GF-D8 (cell line): ENCODE measurements at regions not wholly inside any gene's neighbourhood (a gene's known extent, or its start where the extent isn't known, plus 50 kb on each side); places are given as distances from the start of the nearest gene placed in this dataset.
"Not testable (repeated sequence)": the region's sequence is repeated elsewhere in the genome, so short reads cannot be mapped to it uniquely, and the experiment has no call there.

ENCODE experiments used
- DNase-seq: peaks from one replicate; lab custom pipeline; 2025; lab: John Stamatoyannopoulos, UW

DNA sequence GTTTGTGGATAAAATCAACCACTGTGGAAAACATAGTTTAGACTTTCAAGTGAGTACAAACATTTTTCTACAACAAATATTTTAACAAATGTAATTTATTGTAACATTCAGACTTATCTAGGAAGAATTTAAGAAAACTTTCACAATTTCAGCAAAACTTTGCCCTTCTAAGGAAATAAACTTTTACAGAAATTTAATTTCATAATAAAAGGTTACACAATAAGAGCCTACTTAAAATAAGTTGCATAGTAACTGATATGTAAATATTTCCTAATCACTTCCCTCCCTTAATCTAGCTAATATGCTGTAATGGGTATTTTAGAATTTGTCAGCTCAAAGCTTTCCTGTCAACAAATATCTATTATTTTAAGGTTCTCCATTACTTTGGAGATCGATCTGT, 1899.9 kb downstream of the MAT2B start:
- DNase-seq: no peak

DNA sequence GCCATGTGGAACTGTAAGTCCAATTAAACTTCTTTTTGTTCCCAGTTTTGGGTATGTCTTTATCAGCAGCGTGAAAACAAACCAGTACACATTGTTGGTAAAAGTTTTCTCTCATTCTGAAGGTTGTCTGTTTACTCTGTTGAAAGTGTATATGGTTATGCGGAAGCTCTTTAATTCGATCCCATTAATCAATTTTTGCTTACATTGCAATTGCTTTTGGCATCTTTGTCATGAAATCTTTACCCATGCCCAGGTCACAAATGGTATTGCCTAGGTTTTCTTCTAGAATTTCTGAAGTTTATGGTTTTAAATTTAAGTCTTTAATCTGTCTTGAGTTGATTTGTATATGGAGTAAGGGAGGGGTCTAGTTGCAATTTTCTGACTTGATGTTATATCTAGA, 1901.9 kb downstream of the MAT2B start:
- DNase-seq: no peak

DNA sequence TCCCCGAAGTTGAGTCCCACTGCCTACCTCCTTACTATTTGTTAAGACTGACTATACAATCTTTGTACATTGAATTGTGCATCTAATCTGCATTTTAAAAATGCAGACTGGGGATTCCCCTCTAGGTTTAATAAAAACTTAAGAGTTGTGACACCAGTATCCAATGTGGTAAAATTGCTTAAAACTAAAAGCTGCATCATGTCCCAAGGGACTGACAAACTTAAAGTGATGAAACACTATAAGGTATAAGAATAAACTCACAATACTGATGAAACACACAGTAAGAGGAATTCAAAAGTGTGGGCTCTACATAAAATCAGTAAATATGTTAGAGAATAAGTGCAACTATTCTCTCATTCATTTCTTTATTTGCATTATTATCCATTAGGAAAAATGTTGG, 1905.1 kb downstream of the MAT2B start:
- no peak for DNase-seq

DNA sequence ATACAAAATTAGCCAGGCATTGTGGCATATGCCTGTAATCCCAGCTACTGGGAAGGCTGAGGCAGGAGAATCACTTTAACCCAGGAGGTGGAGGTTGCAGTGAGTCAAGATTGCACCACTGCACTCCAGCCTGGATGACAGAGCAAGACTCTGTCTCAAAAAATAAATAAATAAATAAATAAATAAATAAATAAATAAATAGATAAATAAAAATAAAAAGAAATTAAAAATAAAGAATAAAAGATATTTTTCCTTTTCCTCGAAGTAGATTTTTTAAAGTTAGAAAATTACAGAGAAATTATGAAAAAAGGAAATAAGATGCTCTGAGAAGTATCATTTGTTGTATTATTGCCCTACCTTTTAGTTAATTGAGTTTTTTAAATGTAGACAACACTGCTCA, 1906.1 kb downstream of the MAT2B start:
- DNase-seq: not testable (repeated sequence)

DNA sequence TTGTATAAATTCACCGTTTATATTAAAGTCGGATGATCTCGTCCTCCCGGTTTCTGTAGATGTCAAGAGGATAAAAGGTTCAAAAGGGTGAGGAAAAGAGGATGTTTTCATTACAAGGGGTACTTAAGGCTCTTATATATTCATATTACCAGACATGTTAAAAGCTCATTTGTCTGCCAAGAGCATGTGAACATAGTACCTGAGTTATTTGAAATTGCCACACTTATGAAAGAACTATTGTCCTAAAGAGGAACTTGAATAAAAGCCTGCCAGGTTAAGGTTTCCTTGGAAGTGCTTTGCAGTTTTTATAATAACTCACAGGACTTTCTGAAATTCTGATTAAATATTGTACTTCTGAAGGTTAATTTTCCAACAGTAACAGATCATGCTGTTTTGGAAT, 1915.1 kb downstream of the MAT2B start:
- DNase-seq: no peak

DNA sequence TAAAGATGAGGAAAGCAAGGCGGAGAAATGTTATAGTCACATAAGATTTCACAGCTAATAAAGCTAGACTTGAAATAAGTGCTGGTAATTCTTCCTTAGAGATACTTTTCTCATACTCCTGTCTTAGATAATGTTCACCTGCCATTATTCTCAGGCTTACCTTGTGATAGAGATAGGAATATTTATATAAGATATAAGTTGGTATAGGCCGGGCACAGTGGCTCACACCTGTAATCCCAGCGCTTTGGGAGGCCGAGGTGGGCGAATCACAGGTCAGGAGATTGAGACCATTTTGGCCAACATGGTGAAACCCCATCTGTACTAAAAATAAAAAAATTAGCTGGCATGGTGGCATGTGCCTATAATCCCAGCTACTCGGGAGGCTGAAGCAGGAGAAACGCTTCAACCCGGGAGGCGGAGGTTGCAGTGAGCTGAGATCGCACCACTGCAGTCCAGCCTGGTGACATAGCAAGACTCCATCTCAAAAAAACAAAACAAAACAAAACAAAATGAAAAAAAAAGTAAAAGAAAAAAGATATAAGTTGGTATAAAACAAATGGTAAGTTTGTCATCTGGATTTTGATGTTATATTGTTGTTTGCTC, 1918.4 kb downstream of the MAT2B start:
- no peak for DNase-seq

DNA sequence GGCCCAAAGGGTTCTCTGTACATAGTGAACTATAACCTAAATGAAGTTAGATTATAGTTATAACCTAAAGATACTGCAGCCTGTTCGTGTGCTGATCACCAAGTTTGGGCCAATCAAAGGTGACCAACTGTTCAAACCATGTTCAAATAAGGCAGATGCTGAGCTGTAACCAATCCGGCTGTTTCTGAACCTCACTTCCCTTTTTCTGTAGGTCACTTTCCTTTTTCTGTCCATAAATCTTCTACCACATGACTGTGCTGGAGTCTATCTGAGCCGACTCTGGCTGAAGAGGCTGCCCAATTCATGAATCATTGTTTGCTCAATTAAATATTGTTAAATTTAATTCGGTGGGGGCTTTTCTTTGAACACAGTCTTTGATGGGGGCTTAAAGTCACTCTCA, 1920.2 kb downstream of the MAT2B start:
- no peak for DNase-seq

DNA sequence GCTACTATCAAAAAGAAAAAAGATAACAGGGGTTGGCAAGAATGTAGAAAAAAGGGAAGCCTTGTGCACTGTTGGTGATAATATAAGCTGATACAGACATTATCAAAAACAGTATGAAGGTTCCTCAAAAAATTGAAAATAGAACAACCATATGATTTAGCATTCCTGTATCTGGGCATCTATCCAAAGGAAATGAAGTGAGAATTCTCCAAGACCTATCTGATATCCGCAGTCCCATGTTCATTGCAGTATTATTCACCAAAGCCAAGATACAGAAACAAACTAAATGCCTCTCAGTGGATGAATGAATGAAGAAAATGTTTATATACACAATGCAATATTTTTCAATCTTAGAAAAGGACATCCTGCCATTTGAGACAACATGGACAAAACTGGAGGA, 1943.3 kb downstream of the MAT2B start:
- DNase-seq: no peak

DNA sequence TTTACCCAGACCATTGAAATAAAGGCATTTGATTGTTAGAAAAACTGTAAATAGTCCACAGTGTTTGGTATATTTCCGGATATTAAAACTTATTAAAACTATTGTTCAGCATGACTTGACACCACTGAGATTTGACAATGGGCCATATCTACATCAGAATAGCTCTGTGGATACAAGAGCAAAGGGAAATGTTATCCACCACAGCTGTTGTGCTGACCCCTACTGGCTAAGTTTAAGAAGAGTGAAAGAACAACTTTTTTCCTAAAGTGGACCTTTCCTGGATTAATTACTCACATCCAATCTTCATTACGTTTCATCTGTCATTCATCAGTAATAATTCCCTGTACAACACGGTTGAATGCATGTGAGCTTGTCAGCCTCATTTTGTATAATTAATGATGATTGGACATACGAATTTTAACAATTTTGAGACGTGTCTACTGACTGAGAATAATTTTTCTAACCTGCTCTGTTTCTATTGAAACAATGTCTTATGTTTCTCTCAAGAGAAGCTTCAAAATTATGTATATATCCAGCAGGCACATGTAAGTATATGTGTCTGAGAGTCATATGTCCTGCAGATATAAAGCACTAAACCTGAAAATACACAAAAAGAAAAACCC, 1952.6 kb downstream of the MAT2B start:
- peak; percentile 2 for DNase-seq

DNA sequence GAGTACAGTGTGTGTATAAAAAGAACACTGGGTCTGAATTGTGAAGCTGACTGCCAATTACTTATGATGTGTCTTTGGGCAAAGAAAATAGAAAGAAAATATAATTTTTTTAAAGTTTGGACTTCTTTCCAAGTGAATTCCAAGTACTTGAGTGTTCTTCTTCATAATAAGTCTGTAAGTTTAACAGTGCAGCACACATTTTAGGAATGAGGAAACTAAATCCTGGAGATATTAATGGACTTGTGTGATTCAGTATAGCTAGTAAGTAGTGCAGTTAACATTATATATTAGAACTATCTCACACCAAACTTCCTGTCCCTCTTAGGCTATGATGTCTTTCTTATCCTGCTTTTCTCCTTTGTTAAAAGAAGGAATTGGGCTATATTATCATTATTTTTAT, 1953.8 kb downstream of the MAT2B start:
- no peak for DNase-seq

DNA sequence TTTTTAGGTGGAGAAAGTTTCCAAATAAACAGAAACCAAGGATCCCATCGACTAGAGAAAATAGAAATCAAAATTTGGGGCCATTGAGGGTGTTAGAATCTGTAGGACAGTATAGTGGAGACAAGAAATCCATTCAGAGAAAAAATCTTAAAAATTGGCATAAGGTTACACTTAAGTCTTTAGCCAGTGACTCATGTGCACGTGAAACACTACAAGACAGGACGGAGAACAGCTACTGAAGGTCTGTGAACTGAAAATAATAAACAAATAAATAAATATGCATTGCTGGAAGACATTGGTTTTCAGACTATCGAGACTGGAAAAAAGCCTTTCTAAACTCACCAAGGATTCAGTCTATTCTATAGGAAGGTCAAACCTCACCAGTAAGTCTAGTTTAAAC, 1955.5 kb downstream of the MAT2B start:
- DNase-seq: no peak

DNA sequence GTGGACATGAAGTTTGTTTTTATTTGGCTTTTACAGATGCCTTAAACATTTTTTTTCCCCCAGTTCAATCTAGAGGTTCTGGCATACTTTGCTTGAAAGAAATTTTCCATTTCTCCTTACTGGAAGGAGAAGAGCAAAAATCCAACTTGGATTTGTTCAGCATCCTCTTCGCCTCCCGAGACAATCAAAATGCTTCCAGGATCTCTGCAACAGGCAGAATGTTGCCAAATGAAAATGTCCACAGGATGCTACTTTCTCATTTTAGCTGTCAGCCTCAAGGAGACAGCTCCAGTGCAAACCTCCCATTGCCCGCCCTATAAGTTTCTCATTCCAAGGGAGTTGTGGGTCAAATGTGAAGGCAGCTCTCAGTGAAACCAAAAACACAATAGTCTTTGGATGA, 1972.1 kb downstream of the MAT2B start:
- no peak for DNase-seq

DNA sequence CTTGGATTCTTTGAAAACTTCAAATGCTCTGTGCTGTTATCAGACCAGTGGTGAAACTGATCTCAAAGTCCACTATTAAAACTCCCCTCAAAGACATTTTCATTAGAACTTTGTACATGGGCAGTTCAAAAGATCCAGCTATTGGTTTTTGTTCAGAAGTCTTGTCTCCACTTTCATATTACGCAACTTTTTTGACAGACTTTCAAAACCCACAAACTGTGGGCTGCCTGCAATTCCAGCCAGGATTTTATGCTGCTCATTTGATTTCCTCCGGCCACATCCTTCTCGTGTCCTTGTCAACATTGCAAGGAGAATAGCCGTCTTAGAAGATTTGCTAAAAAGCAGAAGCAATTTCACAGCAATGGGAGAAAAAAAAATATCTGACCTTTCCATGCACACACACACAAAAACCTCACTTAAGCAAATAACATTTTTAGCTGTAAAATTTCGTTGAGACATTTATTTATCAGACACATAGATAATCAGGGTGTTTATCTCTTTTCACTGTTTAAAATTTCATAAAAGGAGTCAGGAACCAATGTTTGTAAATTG, 1990.5 kb downstream of the MAT2B start:
- DNase-seq: no peak

DNA sequence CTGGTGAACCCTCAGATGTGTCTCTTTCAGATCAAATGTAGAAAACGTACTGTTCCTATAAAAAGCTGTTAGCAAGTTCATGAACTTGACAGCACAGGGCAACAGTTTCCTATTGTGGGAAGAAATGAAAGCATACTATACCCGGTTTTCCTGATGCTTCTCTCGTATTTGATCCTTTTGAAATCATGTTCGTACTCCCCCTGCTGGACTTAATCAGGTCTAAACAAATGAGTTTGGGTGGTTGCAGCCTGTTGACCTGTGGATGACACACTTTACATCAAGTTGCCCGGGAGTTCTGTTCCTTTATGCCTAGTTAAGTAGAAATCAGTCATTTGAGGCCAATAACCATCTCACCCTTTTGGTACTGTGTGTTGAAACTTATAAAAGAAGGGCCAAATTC, 1992.3 kb downstream of the MAT2B start:
- DNase-seq: no peak

DNA sequence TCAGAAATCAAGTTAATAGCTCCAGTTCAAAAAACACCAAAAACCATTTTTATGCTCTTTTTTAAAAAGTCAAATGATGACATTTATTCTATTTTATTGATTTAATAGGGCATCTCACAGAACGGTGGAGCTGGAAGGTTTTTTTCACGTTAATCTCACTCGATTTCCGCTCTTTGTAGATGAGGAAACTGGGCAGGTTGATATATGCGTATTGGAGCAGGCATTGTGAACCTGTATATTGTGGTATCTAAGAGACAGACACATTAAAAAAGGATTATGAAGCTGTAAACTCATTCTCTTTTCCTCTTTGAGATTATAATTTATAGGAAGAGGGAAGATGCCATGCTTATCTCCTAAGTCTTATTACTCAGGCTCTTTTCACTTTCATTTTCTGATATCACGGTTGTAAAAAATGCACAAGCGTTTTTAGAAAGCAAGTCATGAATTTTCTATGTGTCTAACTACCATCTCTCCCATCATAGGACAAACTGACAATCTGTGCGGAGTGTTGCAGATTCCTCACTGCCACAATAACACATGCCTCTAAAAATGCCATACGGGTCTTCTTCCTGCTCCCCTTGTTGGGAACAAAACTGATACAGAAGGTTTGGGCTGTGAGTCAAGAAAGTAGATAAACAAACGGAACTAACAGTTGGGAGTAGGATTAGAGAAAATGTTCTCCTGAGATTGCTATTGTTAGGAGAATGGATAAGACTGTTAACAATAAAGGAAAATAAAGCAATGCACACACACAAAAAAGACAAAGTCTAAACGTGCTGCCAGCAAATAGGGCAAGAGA, 1997.7 kb downstream of the MAT2B start:
- DNase-seq: no peak

DNA sequence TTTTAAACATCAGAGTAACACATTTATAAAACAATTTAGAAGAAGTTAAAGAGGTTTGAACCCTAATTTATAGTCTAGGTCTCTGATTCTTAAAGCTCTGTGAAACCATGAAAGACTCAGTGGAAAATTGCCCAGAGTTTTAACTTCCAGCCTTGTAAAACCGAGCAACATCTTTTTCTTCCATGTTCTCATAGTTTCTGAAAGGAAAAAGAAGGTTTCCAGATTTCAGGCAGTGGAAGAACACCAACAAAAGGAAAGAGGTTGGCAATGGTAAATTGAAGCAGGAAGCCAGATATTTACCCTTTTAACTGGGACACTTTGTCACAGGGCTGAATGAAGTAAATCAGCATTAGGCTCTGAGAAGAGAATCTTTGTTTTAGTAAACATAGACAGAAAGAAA, 1999.3 kb downstream of the MAT2B start:
- DNase-seq: no peak

DNA sequence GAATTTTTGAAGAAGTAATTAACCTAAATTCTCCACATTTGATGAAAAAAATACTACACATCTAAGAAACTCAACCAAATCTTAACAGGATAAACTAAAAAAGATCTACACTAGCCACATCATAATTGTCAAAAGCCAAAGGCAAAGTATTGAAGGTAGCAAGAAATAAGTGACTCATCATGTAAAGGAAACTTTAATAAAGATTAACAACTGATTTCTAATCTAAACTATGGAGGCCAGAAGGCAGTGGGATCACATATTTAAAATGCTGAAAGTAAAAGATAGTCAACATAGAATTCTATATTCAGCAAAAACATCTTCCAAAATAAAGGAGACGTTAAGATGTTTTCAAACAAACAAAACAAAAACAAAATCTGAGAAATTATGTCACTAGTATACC, 2002.9 kb downstream of the MAT2B start:
- DNase-seq: no peak

DNA sequence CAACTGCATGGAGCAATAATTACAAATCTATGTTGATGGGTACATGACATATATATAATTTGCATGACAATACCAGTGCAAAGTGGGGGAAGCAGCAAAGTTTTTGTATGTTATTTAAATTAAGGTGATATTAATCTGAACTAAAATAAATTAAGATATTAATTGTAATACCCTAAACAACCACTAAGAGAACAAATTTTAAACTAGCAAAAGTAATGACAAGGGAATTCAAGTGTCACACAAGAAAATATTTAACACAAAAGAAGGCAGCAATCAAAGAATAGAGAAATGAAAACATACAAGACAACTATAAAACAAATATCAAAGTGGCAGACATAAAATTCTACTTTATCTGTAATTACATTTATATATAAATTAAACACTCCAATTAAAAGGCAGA, 2003.4 kb downstream of the MAT2B start:
- DNase-seq: no peak

DNA sequence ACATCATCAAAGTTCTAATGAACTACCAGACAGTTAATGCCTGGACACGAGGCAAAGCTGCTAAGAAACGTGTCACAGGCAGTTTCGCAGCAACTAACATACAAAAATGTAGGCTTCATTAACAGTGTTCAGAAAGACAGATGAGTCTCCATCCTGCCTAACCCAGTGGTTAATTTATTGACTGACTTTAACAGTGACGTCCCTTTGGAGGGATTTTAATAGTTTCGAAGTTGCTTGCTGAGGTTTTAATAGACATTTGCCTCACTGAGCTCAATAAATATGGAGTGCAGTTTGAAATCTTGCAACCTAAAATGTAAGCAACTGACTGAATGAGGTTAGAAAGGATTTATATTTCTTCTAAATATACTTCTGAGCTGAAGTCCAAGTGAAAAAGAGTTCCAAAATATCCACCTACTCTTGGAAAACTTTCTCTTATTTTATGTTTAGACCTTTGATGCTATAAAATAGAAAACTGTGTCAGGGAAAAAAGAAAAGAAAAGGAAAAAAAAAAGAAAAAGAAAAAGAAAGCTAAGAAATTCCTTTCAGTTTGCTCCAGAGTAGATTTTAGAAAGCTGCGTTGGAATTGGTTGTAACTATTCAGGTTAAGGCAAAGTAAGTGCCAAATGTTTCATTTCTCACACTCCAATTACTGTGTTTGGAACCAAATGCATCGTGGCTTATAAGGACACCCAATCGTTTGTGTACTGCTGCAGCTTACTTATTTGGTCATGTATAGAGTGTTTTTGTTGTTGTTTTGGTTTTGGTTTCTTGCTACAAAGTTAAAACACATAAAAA, 2016.6 kb downstream of the MAT2B start:
- DNase-seq: no peak

DNA sequence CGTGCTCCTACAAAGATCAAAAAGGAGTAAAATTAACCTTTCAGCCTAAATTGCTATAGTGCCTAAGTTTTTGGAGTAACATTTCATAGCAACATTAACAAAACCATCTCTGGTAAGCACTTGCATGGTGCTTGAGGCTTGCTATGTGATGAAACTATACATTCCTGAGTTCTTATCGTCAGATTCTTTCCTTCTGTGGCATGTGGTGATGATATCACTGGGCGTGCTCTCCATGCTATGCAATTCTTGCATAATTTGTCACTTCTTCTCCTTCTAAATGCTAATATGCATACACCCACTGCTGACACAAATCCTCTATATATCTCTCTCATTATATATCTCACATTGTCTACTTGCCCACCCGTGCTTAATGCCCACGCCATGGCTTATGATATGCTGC, 2019.9 kb downstream of the MAT2B start:
- DNase-seq: peak; percentile 57

DNA sequence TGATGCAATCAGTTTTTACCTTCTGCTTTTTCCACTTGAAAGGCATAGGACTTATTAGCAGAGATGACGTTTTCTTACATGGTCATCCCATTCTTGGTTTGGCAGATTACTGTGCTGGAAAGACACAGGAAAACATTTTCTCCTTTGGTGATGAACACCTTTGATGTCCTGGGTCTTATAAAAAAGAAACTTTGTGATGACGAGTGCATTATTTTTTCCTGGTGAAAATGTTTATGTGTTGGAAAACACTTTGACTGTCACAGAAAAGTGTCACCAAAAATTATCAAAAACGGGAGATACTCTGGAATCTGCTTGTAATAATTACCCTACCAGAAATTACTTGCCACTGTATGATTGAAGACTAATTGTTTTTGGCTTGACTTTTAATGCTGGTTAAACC, 2020.9 kb downstream of the MAT2B start:
- DNase-seq: no peak

DNA sequence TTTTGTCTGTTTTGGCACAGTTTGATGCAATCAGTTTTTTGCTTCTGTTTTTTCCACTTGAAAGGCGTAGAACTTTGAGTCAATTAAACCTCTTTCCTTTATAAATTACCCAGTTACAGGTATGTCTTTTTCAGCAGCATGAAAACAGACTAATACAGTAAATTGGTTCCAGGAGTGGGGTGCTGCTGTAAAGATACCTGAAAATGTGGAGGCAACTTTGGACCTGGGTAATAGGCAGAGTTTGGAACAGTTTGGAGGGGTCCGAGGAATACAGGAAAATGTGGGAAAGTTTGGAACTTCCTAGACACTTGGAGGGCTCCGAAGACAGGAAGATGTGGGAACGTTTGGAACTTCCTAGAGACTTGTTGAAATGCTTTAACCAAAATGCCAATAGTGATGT, 2022.2 kb downstream of the MAT2B start:
- DNase-seq: no peak
